Femur (tissue), 1 donor: ENCODE measurements at regions not wholly inside any gene's neighbourhood (a gene's known extent, or its start where the extent isn't known, plus 50 kb on each side); places are given as distances from the start of the nearest gene placed in this dataset.

Experiments used
- DNase-seq: peaks from one replicate; pipeline ENCODE4 v3.0.0-alpha.2; 2017

- DNase-seq = no peak
Measured at GRCh38 chr10:76733441-76733936, 904.1 kb downstream of the KCNMA1 start.

- no peak for DNase-seq
Measured at GRCh38 chr10:76732306-76732705, 905.3 kb downstream of the KCNMA1 start.

GRCh38 chr10:76729841-76730487 is 907.6 kb downstream of the KCNMA1 start:
- DNase-seq = peak; percentile 39

GRCh38 chr10:76729346-76729745 is 908.3 kb downstream of the KCNMA1 start:
- no peak for DNase-seq

GRCh38 chr10:76727038-76727437 is 910.6 kb downstream of the KCNMA1 start:
- DNase-seq = no peak

GRCh38 chr10:76723844-76724243 is 913.8 kb downstream of the KCNMA1 start:
- no peak for DNase-seq

GRCh38 chr10:76721891-76722505 is 915.6 kb downstream of the KCNMA1 start:
- no peak for DNase-seq

GRCh38 chr10:76719006-76719405 is 918.6 kb downstream of the KCNMA1 start:
- DNase-seq = no peak

- DNase-seq = no peak
Measured at GRCh38 chr10:76717141-76717540, 920.5 kb downstream of the KCNMA1 start.

- DNase-seq = no peak
Measured at GRCh38 chr10:76711222-76711997, 926.2 kb downstream of the KCNMA1 start.

GRCh38 chr10:76700241-76700640 is 937.4 kb downstream of the KCNMA1 start:
- no peak for DNase-seq

GRCh38 chr10:76697923-76698322 is 939.7 kb downstream of the KCNMA1 start:
- DNase-seq = no peak

- DNase-seq = no peak
Measured at GRCh38 chr10:76695069-76695468, 942.5 kb downstream of the KCNMA1 start.

- no peak for DNase-seq
Measured at GRCh38 chr10:76686201-76686600, 951.4 kb downstream of the KCNMA1 start.

- no peak for DNase-seq
Measured at GRCh38 chr10:76684968-76685367, 952.6 kb downstream of the KCNMA1 start.

GRCh38 chr10:76681153-76681552 is 956.5 kb downstream of the KCNMA1 start:
- no peak for DNase-seq

GRCh38 chr10:76679030-76679429 is 958.6 kb downstream of the KCNMA1 start:
- DNase-seq = no peak

GRCh38 chr10:76675951-76676587 is 961.5 kb downstream of the KCNMA1 start:
- DNase-seq = peak; percentile 85

GRCh38 chr10:76675561-76675950 is 962.1 kb downstream of the KCNMA1 start:
- DNase-seq = no peak

- DNase-seq = peak; percentile 32
Measured at GRCh38 chr10:76667408-76668370, 969.9 kb downstream of the KCNMA1 start.

- no peak for DNase-seq
Measured at GRCh38 chr10:76666891-76667290, 970.7 kb downstream of the KCNMA1 start.

- DNase-seq = no peak
Measured at GRCh38 chr10:76665029-76665428, 972.6 kb downstream of the KCNMA1 start.
